HEK293 (cell line): ENCODE measurements at regions not wholly inside any gene's neighbourhood (a gene's known extent, or its start where the extent isn't known, plus 50 kb on each side); places are given as distances from the start of the nearest gene placed in this dataset.

Experiments
- CTCF ChIA-PET: fragments of 350-600 bp; formaldehyde crosslinking; extraction: SDS; loops from one replicate; lab custom pipeline; 2021; ENCODE audit warnings: antibody characterized with exemption; lab: Yijun Ruan, JAX
- POLR2A ChIA-PET: fragments of 300-600 bp; formaldehyde crosslinking; extraction: SDS; loops from one replicate; lab custom pipeline; 2020; ENCODE audit warnings: antibody characterized with exemption, inconsistent platforms; lab: Yijun Ruan, JAX
- H3K27ac ChIP-seq: fragments of 200-500 bp; sonication (Bioruptor generic); 2 replicates; pipeline ENCODE4 v1.5.1; 2014; ENCODE audit warnings: low read depth, low read length, control low read depth, inconsistent platforms; ENCODE audit errors: extremely low read depth
- H3K36me3 ChIP-seq, 2 experiments: fragments of 200-500 bp in 1 of 2; sonication (Bioruptor generic) in 1 of 2; 1 replicate in 1 of 2; 2 replicates in 1 of 2; pipeline ENCODE4 v1.5.1; 2014 to 2017; ENCODE audit warnings: inconsistent platforms in 2 of 2, low read length in 2 of 2; ENCODE audit not compliant: control insufficient read depth in 2 of 2, insufficient read depth in 1 of 2
- H3K4me1 ChIP-seq: fragments of 200-500 bp; sonication (Bioruptor generic); 2 replicates; pipeline ENCODE4 v1.5.1; 2014; ENCODE audit warnings: mild to moderate bottlenecking, low read length, inconsistent platforms; ENCODE audit not compliant: control insufficient read depth, insufficient read depth
- H3K4me3 ChIP-seq: 2 replicates; pipeline ENCODE4 v1.5.1; 2011; ENCODE audit warnings: low read depth, mild to moderate bottlenecking, control low read depth, low read length, moderate library complexity
- H3K9me3 ChIP-seq: fragments of 200-500 bp; sonication (Bioruptor generic); 2 replicates; pipeline ENCODE4 v1.5.1; 2014; ENCODE audit warnings: low read depth, low read length, inconsistent platforms; ENCODE audit not compliant: control insufficient read depth, insufficient read depth
- KLF10 ChIP-seq: fragments of 450-650 bp; IDR thresholded peaks from 2 replicates; pipeline ENCODE4 v1.5.1; 2018; ENCODE audit warnings: missing biosample characterization, mild to moderate bottlenecking, missing genetic modification characterization
- KLF7 ChIP-seq: fragments of 450-650 bp; formaldehyde crosslinking; IDR thresholded peaks from 2 replicates; pipeline ENCODE4 v1.5.1; 2016; ENCODE audit warnings: missing biosample characterization, missing genetic modification characterization, borderline replicate concordance
- MYNN ChIP-seq: fragments of 450-650 bp; formaldehyde crosslinking; IDR thresholded peaks from 2 replicates; pipeline ENCODE4 v1.5.1; 2016; ENCODE audit warnings: missing biosample characterization, missing genetic modification characterization, borderline replicate concordance
- SALL2 ChIP-seq: fragments of 450-650 bp; formaldehyde crosslinking; IDR thresholded peaks from 2 replicates; pipeline ENCODE4 v1.5.0; 2017; ENCODE audit warnings: missing biosample characterization, mild to moderate bottlenecking, missing genetic modification characterization, borderline replicate concordance
- SCRT2 ChIP-seq: fragments of 450-650 bp; formaldehyde crosslinking; IDR thresholded peaks from 2 replicates; pipeline ENCODE4 v1.5.1; 2016; ENCODE audit warnings: missing biosample characterization, missing genetic modification characterization
- SP7 ChIP-seq: fragments of 450-650 bp; formaldehyde crosslinking; IDR thresholded peaks from 2 replicates; pipeline ENCODE4 v1.5.1; 2016; ENCODE audit warnings: missing biosample characterization, missing genetic modification characterization
- ZNF133 ChIP-seq: fragments of 450-650 bp; formaldehyde crosslinking; IDR thresholded peaks from 2 replicates; pipeline ENCODE4 v1.5.1; 2016; ENCODE audit warnings: missing biosample characterization, missing genetic modification characterization
- ZNF184 ChIP-seq: fragments of 450-650 bp; IDR thresholded peaks from 2 replicates; pipeline ENCODE4 v1.5.1; 2018; ENCODE audit warnings: missing biosample characterization, mild to moderate bottlenecking, missing genetic modification characterization
- ZNF19 ChIP-seq: fragments of 450-650 bp; formaldehyde crosslinking; IDR thresholded peaks from 2 replicates; pipeline ENCODE4; 2016; ENCODE audit warnings: missing biosample characterization, missing genetic modification characterization, low read depth
- ZNF2 ChIP-seq: fragments of 450-650 bp; formaldehyde crosslinking; IDR thresholded peaks from 2 replicates; pipeline ENCODE4 v1.5.1; 2016; ENCODE audit warnings: missing biosample characterization, missing genetic modification characterization
- ZNF239 ChIP-seq: fragments of 450-650 bp; formaldehyde crosslinking; IDR thresholded peaks from 2 replicates; pipeline ENCODE4 v1.5.1; 2016; ENCODE audit warnings: missing biosample characterization, missing genetic modification characterization
- ZNF311 ChIP-seq: fragments of 450-650 bp; formaldehyde crosslinking; IDR thresholded peaks from 2 replicates; pipeline ENCODE4 v1.5.1; 2017; ENCODE audit warnings: missing biosample characterization, missing genetic modification characterization, borderline replicate concordance
- ZNF394 ChIP-seq: fragments of 450-650 bp; formaldehyde crosslinking; IDR thresholded peaks from 2 replicates; pipeline ENCODE4 v1.5.1; 2016; ENCODE audit warnings: missing biosample characterization, missing genetic modification characterization, mild to moderate bottlenecking, moderate library complexity, borderline replicate concordance
- ZNF529 ChIP-seq: fragments of 450-650 bp; formaldehyde crosslinking; IDR thresholded peaks from 2 replicates; pipeline ENCODE4 v1.5.1; 2017; ENCODE audit warnings: missing genetic modification characterization, missing biosample characterization; ENCODE audit not compliant: insufficient replicate concordance
- ZNF530 ChIP-seq: fragments of 450-650 bp; formaldehyde crosslinking; IDR thresholded peaks from 2 replicates; pipeline ENCODE4 v1.5.1; 2016; ENCODE audit warnings: low read depth, missing biosample characterization, missing genetic modification characterization
- ZNF544 ChIP-seq: fragments of 450-650 bp; formaldehyde crosslinking; IDR thresholded peaks from 2 replicates; pipeline ENCODE4 v1.5.0; 2017; ENCODE audit warnings: missing biosample characterization, missing genetic modification characterization
- ZNF623 ChIP-seq: fragments of 450-650 bp; formaldehyde crosslinking; IDR thresholded peaks from 2 replicates; pipeline ENCODE4 v1.5.1; 2016; ENCODE audit warnings: missing biosample characterization, missing genetic modification characterization
- ZNF624 ChIP-seq: fragments of 450-650 bp; formaldehyde crosslinking; IDR thresholded peaks from 2 replicates; pipeline ENCODE4 v1.5.1; 2017; ENCODE audit warnings: missing biosample characterization, missing genetic modification characterization
- ZNF76 ChIP-seq: fragments of 450-650 bp; formaldehyde crosslinking; IDR thresholded peaks from 2 replicates; pipeline ENCODE4; 2016; ENCODE audit warnings: low read depth, missing biosample characterization, missing genetic modification characterization, borderline replicate concordance
- ZNF791 ChIP-seq: fragments of 450-650 bp; formaldehyde crosslinking; IDR thresholded peaks from 2 replicates; pipeline ENCODE4 v1.5.1; 2016; ENCODE audit warnings: missing biosample characterization, missing genetic modification characterization
- ZNF792 ChIP-seq: fragments of 450-650 bp; formaldehyde crosslinking; IDR thresholded peaks from 2 replicates; pipeline ENCODE4 v1.5.1; 2016; ENCODE audit warnings: missing biosample characterization, missing genetic modification characterization
- ZNF830 ChIP-seq: fragments of 450-650 bp; IDR thresholded peaks from 2 replicates; pipeline ENCODE4 v1.5.0; 2018; ENCODE audit warnings: missing biosample characterization, missing genetic modification characterization, low read depth, mild to moderate bottlenecking, moderate library complexity
- ZSCAN30 ChIP-seq: fragments of 450-650 bp; IDR thresholded peaks from 2 replicates; pipeline ENCODE4 v1.5.1; 2018; ENCODE audit warnings: missing biosample characterization, mild to moderate bottlenecking, missing genetic modification characterization, moderate library complexity
- TF ChIP-seq, protein P1 (sequence below): fragments of 450-650 bp; formaldehyde crosslinking; IDR thresholded peaks from 2 replicates; pipeline ENCODE4 v1.5.1; 2016; ENCODE audit warnings: missing biosample characterization, missing genetic modification characterization
- TF ChIP-seq, protein P2 (sequence below): fragments of 450-650 bp; formaldehyde crosslinking; IDR thresholded peaks from 2 replicates; pipeline ENCODE4 v1.5.1; 2017; ENCODE audit warnings: missing biosample characterization, missing genetic modification characterization
- TF ChIP-seq, protein P3 (sequence below): fragments of 450-650 bp; formaldehyde crosslinking; IDR thresholded peaks from 2 replicates; pipeline ENCODE4; 2016; ENCODE audit warnings: missing biosample characterization, missing genetic modification characterization

DNA sequence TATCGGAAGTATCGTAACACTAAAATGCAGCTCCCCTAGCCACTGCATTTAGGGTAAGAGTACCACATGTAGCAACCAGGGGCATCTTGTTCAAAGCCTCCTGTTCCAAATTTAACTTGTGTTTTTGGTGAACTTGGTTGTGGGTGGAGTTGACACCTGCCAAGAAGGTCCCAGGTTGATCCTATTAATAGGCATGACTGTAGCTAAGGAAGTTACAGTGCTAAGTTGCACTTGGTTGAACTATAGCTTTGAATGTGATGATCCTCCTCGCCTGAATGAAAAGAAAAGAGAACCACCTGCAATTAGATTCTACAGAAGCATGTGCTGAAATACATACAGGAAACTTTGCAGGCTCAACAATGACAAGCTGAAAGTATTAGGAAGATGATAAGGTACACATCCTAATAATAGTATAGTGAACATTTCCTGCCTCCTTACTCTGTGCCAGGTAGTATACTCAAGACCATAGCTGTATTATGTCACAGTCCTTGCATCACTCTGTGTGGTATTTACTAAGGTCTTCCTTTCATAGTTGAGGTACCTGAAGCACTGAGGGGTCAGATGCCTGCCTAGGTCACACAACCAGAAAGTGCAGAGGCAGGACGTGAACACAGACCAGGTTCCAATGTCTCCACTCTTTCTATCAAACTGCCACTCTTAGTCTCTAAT, 64.5 kb upstream of the PIP5K1B start:
- H3K27ac ChIP-seq: no peak overlapping the region
- TF ChIP-seq KLF7 (no peak), ZSCAN30 (no peak), ZNF623 (no peak), ZNF544 (tag by site-specific recombination) (no peak), SALL2 (tag by site-specific recombination) (no peak), ZNF830 (tag by site-specific recombination) (no peak), MYNN (tag by site-specific recombination) (no peak), ZNF239 (no peak)
- H3K4me1 ChIP-seq: no peaks in the 10 kb centered on the region
- H3K9me3 ChIP-seq: no peaks in the 10 kb centered on the region
- CTCF ChIA-PET: interaction anchor here (0.6 to 2.7 kb wide), 5 partner anchors 9 to 363 kb away, joined by 3 to 6 read pairs (median 4); no protein-coding TSS in a partner anchor
- no peak overlapping the region for H3K4me3 ChIP-seq
- POLR2A ChIA-PET: no interaction called here
- H3K36me3 ChIP-seq: no peaks in the 10 kb centered on the region

DNA sequence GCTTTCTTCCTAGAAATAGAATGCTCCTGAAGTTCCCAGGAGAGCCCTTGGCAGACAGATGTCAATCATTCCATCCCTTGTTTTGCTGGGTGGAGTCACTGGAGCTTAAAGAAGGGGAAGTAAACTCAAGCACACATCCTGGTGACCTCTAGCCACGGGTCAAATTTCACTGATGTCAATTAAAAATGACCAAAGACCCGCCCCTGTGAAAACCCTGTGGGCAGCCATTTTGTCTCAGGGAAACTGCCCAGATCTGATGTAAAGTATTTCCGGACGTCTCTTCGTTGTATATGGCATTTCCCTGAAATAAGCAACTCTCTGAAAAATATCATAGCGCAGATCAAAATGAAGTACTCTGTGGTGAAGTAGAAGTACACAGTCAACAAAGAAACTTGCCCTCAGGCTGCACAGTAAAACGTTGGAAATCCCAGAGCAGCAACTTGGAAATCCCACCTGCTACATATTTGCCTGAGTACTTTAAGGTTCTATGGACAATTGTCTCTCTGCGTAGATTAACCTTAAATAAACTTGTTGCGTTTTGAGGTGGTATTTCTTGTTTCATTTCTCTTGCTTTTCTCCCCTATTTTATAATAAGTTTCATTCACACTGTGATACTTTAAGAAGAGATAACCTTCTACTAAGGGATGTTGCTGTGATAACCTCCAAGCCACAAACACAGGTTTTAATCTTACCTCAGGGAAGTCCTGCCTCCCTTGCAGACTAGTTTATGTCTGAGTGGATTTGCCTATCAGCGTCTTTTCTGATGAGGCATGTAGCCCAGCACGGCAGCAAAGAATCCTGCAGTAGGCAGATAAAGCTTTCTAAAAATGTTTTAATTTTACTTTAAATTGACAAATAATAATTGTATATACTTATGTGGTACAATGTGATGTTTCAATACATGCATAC, 60.9 kb upstream of the PIP5K1B start:
- Histone ChIP-seq H3K9me3 (no peaks in the 10 kb centered on the region), H3K4me3 (no peak overlapping the region), H3K4me1 (no peaks in the 10 kb centered on the region), H3K27ac (no peak overlapping the region), H3K36me3 (no peaks in the 10 kb centered on the region)
- ChIA-PET CTCF (interaction anchor here (0.7 kb wide), 1 partner anchor 59 kb away, joined by 3 read pairs; no protein-coding TSS in a partner anchor), POLR2A (no interaction called here)
- TF ChIP-seq, protein P1, sequence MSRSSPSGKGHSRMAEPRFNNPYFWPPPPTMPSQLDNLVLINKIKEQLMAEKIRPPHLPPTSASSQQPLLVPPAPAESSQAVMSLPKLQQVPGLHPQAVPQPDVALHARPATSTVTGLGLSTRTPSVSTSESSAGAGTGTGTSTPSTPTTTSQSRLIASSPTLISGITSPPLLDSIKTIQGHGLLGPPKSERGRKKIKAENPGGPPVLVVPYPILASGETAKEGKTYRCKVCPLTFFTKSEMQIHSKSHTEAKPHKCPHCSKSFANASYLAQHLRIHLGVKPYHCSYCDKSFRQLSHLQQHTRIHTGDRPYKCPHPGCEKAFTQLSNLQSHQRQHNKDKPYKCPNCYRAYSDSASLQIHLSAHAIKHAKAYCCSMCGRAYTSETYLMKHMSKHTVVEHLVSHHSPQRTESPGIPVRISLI (tag by site-specific recombination): no peak
- no peak for TF ChIP-seq SP7 (tag by site-specific recombination)
- TF ChIP-seq ZNF394 (tag by site-specific recombination): no peak
- no peak for TF ChIP-seq ZNF19 (tag by site-specific recombination)
- TF ChIP-seq, protein P2, sequence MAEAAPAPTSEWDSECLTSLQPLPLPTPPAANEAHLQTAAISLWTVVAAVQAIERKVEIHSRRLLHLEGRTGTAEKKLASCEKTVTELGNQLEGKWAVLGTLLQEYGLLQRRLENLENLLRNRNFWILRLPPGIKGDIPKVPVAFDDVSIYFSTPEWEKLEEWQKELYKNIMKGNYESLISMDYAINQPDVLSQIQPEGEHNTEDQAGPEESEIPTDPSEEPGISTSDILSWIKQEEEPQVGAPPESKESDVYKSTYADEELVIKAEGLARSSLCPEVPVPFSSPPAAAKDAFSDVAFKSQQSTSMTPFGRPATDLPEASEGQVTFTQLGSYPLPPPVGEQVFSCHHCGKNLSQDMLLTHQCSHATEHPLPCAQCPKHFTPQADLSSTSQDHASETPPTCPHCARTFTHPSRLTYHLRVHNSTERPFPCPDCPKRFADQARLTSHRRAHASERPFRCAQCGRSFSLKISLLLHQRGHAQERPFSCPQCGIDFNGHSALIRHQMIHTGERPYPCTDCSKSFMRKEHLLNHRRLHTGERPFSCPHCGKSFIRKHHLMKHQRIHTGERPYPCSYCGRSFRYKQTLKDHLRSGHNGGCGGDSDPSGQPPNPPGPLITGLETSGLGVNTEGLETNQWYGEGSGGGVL (tag by site-specific recombination): no peak
- TF ChIP-seq ZNF792: no peak
- TF ChIP-seq ZNF791: no peak
- no peak for TF ChIP-seq ZNF133 (tag by site-specific recombination)
- TF ChIP-seq ZNF529 (tag by site-specific recombination): no peak
- no peak for TF ChIP-seq SCRT2
- TF ChIP-seq, protein P3, sequence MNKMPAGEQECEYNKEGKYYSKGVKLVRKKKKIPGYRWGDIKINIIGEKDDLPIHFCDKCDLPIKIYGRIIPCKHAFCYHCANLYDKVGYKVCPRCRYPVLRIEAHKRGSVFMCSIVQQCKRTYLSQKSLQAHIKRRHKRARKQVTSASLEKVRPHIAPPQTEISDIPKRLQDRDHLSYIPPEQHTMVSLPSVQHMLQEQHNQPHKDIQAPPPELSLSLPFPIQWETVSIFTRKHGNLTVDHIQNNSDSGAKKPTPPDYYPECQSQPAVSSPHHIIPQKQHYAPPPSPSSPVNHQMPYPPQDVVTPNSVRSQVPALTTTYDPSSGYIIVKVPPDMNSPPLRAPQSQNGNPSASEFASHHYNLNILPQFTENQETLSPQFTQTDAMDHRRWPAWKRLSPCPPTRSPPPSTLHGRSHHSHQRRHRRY (tag by site-specific recombination): no peak
- TF ChIP-seq ZNF2 (tag by site-specific recombination): no peak
- no peak for TF ChIP-seq ZNF311
- TF ChIP-seq KLF10: no peak
- TF ChIP-seq ZNF624: no peak
- no peak for TF ChIP-seq ZNF184 (tag by site-specific recombination)
- no peak for TF ChIP-seq ZNF76 (tag by site-specific recombination)
- TF ChIP-seq ZNF530 (tag by site-specific recombination): no peak
